B cell (primary cell): ENCODE measurements at regions not wholly inside any gene's neighbourhood (a gene's known extent, or its start where the extent isn't known, plus 50 kb on each side); places are given as distances from the start of the nearest gene placed in this dataset.

Experiments
- ATAC-seq: fragments of 200-7000 bp; cut with Tn5 transposase; one replicate; pipeline ENCODE4 v1.10.0; 2021; ENCODE audit warnings: low read depth, mild to moderate bottlenecking, moderate number of reproducible peaks, moderate library complexity
- CTCF ChIA-PET: fragments of 350-600 bp; sonication (Branson Sonifier 250); formaldehyde crosslinking; loops from one replicate; lab custom pipeline; 2021; ENCODE audit warnings: antibody characterized with exemption, inconsistent platforms; lab: Charles Lee
- POLR2A ChIA-PET: fragments of 350-600 bp; sonication (Branson Sonifier 250); formaldehyde crosslinking; loops from one replicate; lab custom pipeline; 2021; ENCODE audit warnings: antibody characterized with exemption; lab: Charles Lee
- DNase-seq: peaks from one replicate; pipeline ENCODE4 v3.0.0; 2013
- H2AFZ ChIP-seq: 2 replicates; pipeline ENCODE4 v1.6.1; 2012; ENCODE audit warnings: mild to moderate bottlenecking, low read depth, low read length; ENCODE audit not compliant: insufficient read depth, poor library complexity, severe bottlenecking
- H3K27ac ChIP-seq, 2 donors: 1 replicate in 1 of 2; 2 replicates in 1 of 2; pipeline ENCODE4 v1.5.1; 2012 to 2013; ENCODE audit warnings: low read length in 2 of 2, mild to moderate bottlenecking in 2 of 2, moderate library complexity in 1 of 2
- H3K27me3 ChIP-seq, 4 experiments: fragments of 200-600 bp in 1 of 4; sonication (generic) in 1 of 4; replicated peaks in 1 of 4; 1 replicate in 2 of 4; 2 replicates in 2 of 4; pipeline versions ENCODE4 v1.6.1 to v1.7.0; 2013 to 2016; ENCODE audit warnings: low read length in 3 of 4, mild to moderate bottlenecking in 2 of 4, mixed read lengths in 1 of 4, moderate library complexity in 1 of 4; ENCODE audit not compliant: insufficient read depth in 4 of 4, control insufficient read depth in 3 of 4; ENCODE audit errors: control extremely low read depth in 1 of 4
- H3K36me3 ChIP-seq, 2 experiments: replicated peaks in 1 of 2; 1 replicate in 1 of 2; 2 replicates in 1 of 2; pipeline versions ENCODE4 v1.6.1 to v1.7.1; 2013; ENCODE audit warnings: low read length in 1 of 2; ENCODE audit not compliant: insufficient read depth in 2 of 2, control insufficient read depth in 1 of 2; ENCODE audit errors: control extremely low read depth in 1 of 2, extremely low read depth in 1 of 2
- H3K4me1 ChIP-seq, 2 donors: fragments of 200-600 bp in 1 of 2; sonication (generic) in 1 of 2; 1 replicate in 1 of 2; 2 replicates in 1 of 2; pipeline versions ENCODE4 v1.5.1 to v1.6.1; 2013 to 2017; ENCODE audit warnings: low read length in 2 of 2; ENCODE audit not compliant: control insufficient read depth in 2 of 2, insufficient read depth in 2 of 2
- H3K4me2 ChIP-seq: replicated peaks from 2 replicates; pipeline ENCODE3; 2012; ENCODE audit warnings: mild to moderate bottlenecking, low read depth, low read length; ENCODE audit not compliant: poor library complexity, severe bottlenecking
- H3K4me3 ChIP-seq, 5 experiments: fragments of 200-600 bp in 1 of 5; sonication (generic) in 1 of 5; 1 replicate in 3 of 5; 2 replicates in 2 of 5; pipeline versions ENCODE4 v1.5.1 to v1.7.0; 2011 to 2016; ENCODE audit warnings: low read length in 4 of 5, mild to moderate bottlenecking in 4 of 5, low read depth in 2 of 5, control low read depth in 1 of 5, moderate library complexity in 1 of 5; ENCODE audit not compliant: insufficient read depth in 1 of 5; ENCODE audit errors: control extremely low read depth in 1 of 5, extremely low read depth in 1 of 5
- H3K79me2 ChIP-seq: fragments of 200-600 bp; sonication (generic); one replicate; pipeline ENCODE4 v1.6.0; 2016; ENCODE audit warnings: low read length; ENCODE audit not compliant: control insufficient read depth, insufficient read depth
- H3K9ac ChIP-seq: fragments of 200-600 bp; sonication (generic); 2 replicates; pipeline ENCODE4 v1.6.1; 2017; ENCODE audit warnings: mild to moderate bottlenecking, low read length, moderate library complexity
- H3K9me3 ChIP-seq, 3 donors: one replicate each; pipeline versions ENCODE4 v1.6.1 to v1.7.1; 2013; ENCODE audit warnings: low read length in 2 of 3; ENCODE audit not compliant: control insufficient read depth in 2 of 3, insufficient read depth in 1 of 3; ENCODE audit errors: control extremely low read depth in 1 of 3
- H4K20me1 ChIP-seq: 2 replicates; pipeline ENCODE4 v1.6.0; 2012; ENCODE audit warnings: mild to moderate bottlenecking, low read length; ENCODE audit not compliant: insufficient read depth, control insufficient read depth, poor library complexity, severe bottlenecking
- H3K27ac Mint-ChIP-seq: one replicate; pipeline ENCODE4 v1.8.0; 2021; ENCODE audit warnings: mixed read lengths
- H3K27me3 Mint-ChIP-seq: one replicate; pipeline ENCODE4 v1.8.0; 2021; ENCODE audit warnings: mixed read lengths
- H3K4me1 Mint-ChIP-seq: one replicate; pipeline ENCODE4 v1.8.0; 2021; ENCODE audit warnings: mixed read lengths
- H3K4me3 Mint-ChIP-seq: one replicate; pipeline ENCODE4 v1.8.0; 2021; ENCODE audit warnings: mixed read lengths
- H3K9me3 Mint-ChIP-seq: one replicate; pipeline ENCODE4 v1.8.0; 2022; ENCODE audit warnings: mixed read lengths; ENCODE audit not compliant: insufficient read depth
- EZH2 ChIP-seq: IDR thresholded peaks from 2 replicates; pipeline ENCODE4 v1.6.1; 2012; ENCODE audit warnings: borderline replicate concordance, low read depth, mild to moderate bottlenecking, moderate library complexity, low read length; ENCODE audit not compliant: insufficient read depth, poor library complexity, severe bottlenecking
- WGBS: methylation state at CpG from one replicate; pipeline ENCODE4 v1.1.5; 2013; ENCODE audit warnings: missing lambda C conversion rate; ENCODE audit not compliant: insufficient coverage; 5-methylcytosine and 5-hydroxymethylcytosine counted together
- intact Hi-C: fragments of 100-400 bp; cut with micrococcal nuclease; formaldehyde crosslinking; loops from one replicate; pipeline ENCODE4 v1.10.0; 2022
- TF ChIP-seq, protein P1 (sequence below): fragments of 200-600 bp; IDR thresholded peaks from one replicate; pipeline ENCODE4 v1.8.0; 2022; ENCODE audit warnings: antibody characterized with exemption, mild to moderate bottlenecking

DNA sequence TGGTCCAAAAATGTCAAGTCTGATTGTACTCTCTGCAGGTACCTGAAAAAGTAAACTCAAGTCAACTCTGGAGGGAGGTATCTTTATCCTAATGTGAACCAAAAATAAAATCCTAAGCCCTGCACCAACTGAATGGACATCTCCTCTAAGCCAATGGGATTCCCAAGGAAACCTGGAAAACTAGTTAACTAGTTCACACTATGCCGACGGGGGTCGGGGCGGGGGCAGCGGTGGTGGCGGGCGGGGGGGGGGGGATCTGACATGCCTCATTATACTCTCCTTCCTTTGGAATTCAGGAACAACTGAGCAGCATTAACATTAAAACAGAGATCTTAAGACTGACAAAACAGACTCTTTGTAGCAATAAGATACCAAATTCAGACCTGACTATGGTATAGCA lies 452.6 kb upstream of the CAMK1G start:
- Mint-ChIP-seq H3K4me3 (no peak overlapping the region), H3K9me3 (no peaks in the 10 kb centered on the region), H3K27ac (no peak overlapping the region), H3K4me1 (no peaks in the 10 kb centered on the region), H3K27me3 (no peaks in the 10 kb centered on the region)
- ChIA-PET CTCF (no interaction called here), POLR2A (no interaction called here)
- TF ChIP-seq, protein P1, sequence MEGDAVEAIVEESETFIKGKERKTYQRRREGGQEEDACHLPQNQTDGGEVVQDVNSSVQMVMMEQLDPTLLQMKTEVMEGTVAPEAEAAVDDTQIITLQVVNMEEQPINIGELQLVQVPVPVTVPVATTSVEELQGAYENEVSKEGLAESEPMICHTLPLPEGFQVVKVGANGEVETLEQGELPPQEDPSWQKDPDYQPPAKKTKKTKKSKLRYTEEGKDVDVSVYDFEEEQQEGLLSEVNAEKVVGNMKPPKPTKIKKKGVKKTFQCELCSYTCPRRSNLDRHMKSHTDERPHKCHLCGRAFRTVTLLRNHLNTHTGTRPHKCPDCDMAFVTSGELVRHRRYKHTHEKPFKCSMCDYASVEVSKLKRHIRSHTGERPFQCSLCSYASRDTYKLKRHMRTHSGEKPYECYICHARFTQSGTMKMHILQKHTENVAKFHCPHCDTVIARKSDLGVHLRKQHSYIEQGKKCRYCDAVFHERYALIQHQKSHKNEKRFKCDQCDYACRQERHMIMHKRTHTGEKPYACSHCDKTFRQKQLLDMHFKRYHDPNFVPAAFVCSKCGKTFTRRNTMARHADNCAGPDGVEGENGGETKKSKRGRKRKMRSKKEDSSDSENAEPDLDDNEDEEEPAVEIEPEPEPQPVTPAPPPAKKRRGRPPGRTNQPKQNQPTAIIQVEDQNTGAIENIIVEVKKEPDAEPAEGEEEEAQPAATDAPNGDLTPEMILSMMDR, result no peak
- no peaks in the 10 kb centered on the region for H3K27me3 ChIP-seq
- H3K4me2 ChIP-seq, result no peak overlapping the region
- H2AFZ ChIP-seq, result no peak overlapping the region
- ATAC-seq (no peak), DNase-seq (no peak)
- no peaks in the 10 kb centered on the region for H3K79me2 ChIP-seq
- H3K27ac ChIP-seq, result no peak overlapping the region
- no peaks in the 10 kb centered on the region for H3K4me1 ChIP-seq
- 92% methylated on average over 6 of the region's 7 CpGs for WGBS
- H4K20me1 ChIP-seq, result no peaks in the 10 kb centered on the region
- no peak overlapping the region for H3K9ac ChIP-seq
- H3K4me3 ChIP-seq, result no peak overlapping the region
- H3K9me3 ChIP-seq, result peaks cover 0 to 6% (median 0%) of the 10 kb centered on the region in 3 donors
- no peaks in the 10 kb centered on the region for H3K36me3 ChIP-seq
- intact Hi-C loops, result no loop called here

- Histone ChIP-seq H3K36me3 (no peaks in the 10 kb centered on the region), H2AFZ (no peak overlapping the region), H3K4me1 (no peaks in the 10 kb centered on the region), H4K20me1 (no peaks in the 10 kb centered on the region), H3K9ac (no peak overlapping the region), H3K27ac (no peak overlapping the region), H3K79me2 (no peaks in the 10 kb centered on the region), H3K9me3 (peaks cover 0 to 5% (median 0%) of the 10 kb centered on the region in 3 donors), H3K4me3 (no peak overlapping the region), H3K27me3 (no peaks in the 10 kb centered on the region), H3K4me2 (no peak overlapping the region)
- H3K4me1 Mint-ChIP-seq, result no peaks in the 10 kb centered on the region
- no peak overlapping the region for H3K4me3 Mint-ChIP-seq
- ChIA-PET CTCF (no interaction called here), POLR2A (no interaction called here)
- H3K27me3 Mint-ChIP-seq, result no peaks in the 10 kb centered on the region
- no peak for ATAC-seq
- no peak for TF ChIP-seq EZH2
- TF ChIP-seq, protein P1, result no peak
- H3K27ac Mint-ChIP-seq, result no peak overlapping the region
- no peak for DNase-seq
- H3K9me3 Mint-ChIP-seq, result no peaks in the 10 kb centered on the region
- intact Hi-C loops, result no loop called here
- 94% methylated on average over 12 of the region's 17 CpGs for WGBS
These were observed 450.6 kb upstream of the CAMK1G start for GRCh38 chr1:209132736-209133467.
